Caki2 (cell line): ENCODE measurements at regions not wholly inside any gene's neighbourhood (a gene's known extent, or its start where the extent isn't known, plus 50 kb on each side); places are given as distances from the start of the nearest gene placed in this dataset.

Experiments
- DNase-seq: peaks from one replicate; pipeline ENCODE4 v3.0.0-alpha.2; 2015; ENCODE audit warnings: low read depth
- in situ Hi-C: cut with HindIII; loops from 2 replicates; pipeline ENCODE4 v1.10.0; 2016; ENCODE audit warnings: low sequenced_read_pairs, low pct_unique_long_range_greater_than_20kb, mixed read lengths

GRCh38 chr7:12772768-12773167, 85.3 kb downstream of the ARL4A start:
- in situ Hi-C loops = no loop called here
- DNase-seq = no peak

- in situ Hi-C loops = no loop called here
- DNase-seq = no peak
These were observed 89.8 kb downstream of the ARL4A start for GRCh38 chr7:12777257-12777656.

DNA sequence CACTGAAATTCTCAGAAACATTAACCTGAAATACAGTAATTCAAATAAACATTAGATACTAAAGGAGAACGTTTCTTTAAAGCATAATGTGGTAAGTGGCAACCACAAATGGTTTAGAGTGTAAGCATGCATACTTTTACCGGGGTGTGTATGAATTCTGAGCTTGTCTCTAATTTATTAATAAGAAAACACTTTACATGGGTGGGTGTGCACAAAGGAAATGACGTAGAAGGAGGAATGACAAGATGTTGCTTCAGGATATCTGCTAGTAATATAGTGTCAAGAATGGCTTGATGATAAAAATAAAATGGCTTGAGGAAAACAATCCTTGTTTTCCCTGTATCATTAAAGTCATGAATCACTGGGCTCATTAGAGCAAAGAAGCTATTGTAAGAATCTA, 92.5 kb downstream of the ARL4A start:
- DNase-seq = peak; percentile 32
- in situ Hi-C loops = no loop called here

GRCh38 chr7:12783421-12784095, 96.1 kb downstream of the ARL4A start:
- in situ Hi-C loops = no loop called here
- no peak for DNase-seq

DNA sequence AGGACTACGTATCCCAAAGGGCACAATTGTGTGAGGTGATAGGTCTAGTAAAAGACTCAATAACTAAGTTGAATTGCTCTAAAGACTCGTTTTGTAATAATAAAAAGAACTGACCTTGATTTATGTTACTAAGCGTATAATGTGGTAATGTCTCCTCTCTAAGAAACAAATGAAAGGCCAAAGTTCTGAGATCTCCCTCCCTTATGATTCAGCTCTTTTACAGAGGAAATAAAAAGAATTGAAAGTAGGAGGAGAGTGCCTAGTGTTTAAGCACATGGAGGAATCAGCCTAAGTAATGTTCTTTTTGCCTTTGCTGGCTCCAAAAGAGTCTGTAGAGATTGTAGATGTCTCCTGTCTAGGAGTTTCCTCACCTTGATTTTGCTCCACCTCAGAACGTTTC, 98.0 kb downstream of the ARL4A start:
- DNase-seq = no peak
- in situ Hi-C loops = no loop called here

GRCh38 chr7:12786494-12786893, 99.1 kb downstream of the ARL4A start:
- no peak for DNase-seq
- in situ Hi-C loops = no loop called here

DNA sequence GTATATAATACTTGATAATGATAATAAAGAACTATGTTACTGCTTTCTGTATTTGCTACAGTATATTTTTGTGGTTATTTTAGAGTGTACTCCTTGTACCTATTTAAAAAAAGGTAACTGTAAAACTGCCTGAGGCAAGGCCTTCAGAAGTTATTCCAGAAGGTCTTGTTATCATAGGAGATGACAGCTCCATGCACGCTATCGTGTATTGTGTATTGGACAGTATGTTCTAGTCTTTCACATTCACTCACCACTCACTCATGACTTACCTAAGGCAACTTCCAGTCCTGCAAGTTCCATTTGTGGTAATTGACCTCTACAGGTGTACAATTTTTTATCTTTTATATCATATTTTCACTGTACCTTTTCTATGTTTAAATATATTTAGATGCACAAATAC, 100.7 kb downstream of the ARL4A start:
- DNase-seq = no peak
- in situ Hi-C loops = no loop called here

- in situ Hi-C loops = no loop called here
- DNase-seq = no peak
These were observed 101.2 kb downstream of the ARL4A start for GRCh38 chr7:12788591-12788990.

GRCh38 chr7:12794722-12795302, 107.4 kb downstream of the ARL4A start:
- in situ Hi-C loops = no loop called here
- DNase-seq = no peak

GRCh38 chr7:12796397-12797127, 109.1 kb downstream of the ARL4A start:
- in situ Hi-C loops = no loop called here
- DNase-seq = no peak

- in situ Hi-C loops = no loop called here
- no peak for DNase-seq
These were observed 113.1 kb downstream of the ARL4A start for GRCh38 chr7:12800486-12800885.

DNA sequence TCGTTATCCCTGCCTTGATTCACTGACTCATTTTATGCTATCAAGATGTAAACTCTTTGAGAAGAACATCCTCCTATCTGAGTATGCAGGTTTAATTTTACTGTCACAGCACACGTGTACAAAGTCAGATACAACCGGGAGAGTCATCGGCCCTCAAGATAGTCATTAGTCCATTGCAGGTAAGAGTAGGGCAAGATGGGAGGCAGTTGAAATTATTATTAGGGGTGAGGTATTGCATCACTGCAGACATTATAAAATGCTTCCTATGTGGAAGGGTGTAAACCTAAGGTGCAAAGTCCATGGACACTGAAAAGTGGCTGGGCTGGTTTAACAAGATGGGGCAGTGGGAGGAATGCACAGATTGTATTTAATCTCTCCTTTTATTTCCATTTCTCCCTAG, 113.7 kb downstream of the ARL4A start:
- in situ Hi-C loops = no loop called here
- no peak for DNase-seq

DNA sequence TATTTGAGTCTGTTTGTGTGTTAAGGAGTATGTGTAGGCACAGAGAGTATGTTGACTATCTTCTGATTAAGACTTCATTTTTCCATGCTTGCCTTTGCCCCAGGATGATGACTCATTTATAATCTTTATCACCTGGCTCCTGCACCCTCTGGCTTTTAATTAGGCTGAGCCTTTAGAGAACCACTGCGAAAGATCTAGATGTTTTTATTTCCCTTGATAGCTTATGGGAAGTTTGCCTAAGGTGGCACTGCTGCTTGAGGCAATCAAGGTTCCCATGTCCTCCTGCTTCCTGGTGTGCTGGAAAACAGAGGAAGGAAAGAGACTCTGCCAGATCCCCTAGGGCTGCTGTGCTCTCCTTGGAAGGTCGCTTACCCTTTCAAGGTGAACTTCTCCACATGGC, 114.6 kb downstream of the ARL4A start:
- no peak for DNase-seq
- in situ Hi-C loops = no loop called here

GRCh38 chr7:12803542-12803941, 116.1 kb downstream of the ARL4A start:
- in situ Hi-C loops = no loop called here
- no peak for DNase-seq

GRCh38 chr7:12805518-12805928, 118.1 kb downstream of the ARL4A start:
- in situ Hi-C loops = no loop called here
- no peak for DNase-seq

DNA sequence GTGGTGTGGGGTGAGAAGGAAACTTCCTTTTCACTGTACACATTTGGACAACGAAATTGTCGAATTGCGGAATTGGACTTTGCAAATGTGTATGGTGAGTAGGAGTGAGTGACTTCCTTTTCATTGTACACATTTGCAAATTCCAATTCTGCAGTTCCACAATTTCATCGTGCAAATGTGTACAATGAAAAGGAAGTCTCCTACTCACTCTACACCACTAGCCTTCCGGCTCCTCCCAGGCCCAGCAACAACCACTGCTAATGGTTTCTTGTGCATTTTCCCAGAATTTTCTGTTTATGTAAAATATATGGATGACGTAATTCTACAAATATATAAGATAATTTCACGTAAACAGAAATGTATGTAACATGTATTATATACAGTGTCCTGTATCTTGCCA, 118.5 kb downstream of the ARL4A start:
- in situ Hi-C loops = no loop called here

GRCh38 chr7:12809476-12809875, 122.0 kb downstream of the ARL4A start:
- in situ Hi-C loops = no loop called here
- DNase-seq = no peak

More for the DNA sequence above, 118.5 kb downstream of the ARL4A start:
- no peak for DNase-seq

GRCh38 chr7:12812111-12812510, 124.7 kb downstream of the ARL4A start:
- DNase-seq = no peak
- in situ Hi-C loops = no loop called here

DNA sequence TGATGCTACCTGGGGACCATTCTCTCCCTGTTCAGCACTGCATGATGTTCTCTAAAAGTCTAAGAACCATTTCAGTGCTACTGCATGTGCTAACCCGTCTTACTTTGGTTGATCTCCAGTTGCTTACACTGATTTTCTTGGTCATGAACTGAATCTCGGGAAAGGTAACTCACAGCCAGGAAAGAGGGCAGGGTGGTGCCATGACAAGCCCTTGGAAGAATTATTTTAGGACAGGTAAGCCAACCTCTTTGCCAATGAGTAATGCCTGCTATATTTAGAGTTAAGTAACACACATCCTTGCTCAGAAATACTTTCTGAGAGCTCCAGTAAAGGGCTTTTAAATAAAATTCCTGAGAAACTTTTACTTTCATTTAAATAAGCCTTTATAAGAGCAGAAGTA, 126.7 kb downstream of the ARL4A start:
- no peak for DNase-seq
- in situ Hi-C loops = no loop called here

DNA sequence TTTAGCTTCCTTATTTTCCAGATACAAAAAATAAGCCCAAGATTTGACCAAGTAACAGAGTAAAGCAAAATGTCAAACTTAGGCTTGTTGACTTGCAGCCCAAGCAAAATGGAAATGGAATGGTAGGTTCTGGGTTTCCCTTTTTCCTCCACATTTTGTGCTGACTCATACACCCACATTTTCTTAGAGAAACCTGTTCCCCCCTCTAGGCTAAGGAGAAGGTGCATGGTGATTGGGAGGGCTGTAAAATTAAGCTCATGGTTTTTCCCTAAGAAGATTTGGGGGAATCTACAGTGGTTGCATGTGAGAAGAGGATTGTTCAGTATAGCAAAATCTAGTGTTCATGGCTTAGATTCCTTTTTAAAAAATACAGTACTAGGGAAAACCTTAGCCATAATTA, 127.4 kb downstream of the ARL4A start:
- in situ Hi-C loops = no loop called here
- DNase-seq = no peak
